ENCODE measurements at regions not wholly inside any gene's neighbourhood (a gene's known extent, or its start where the extent isn't known, plus 50 kb on each side); places are given as distances from the start of the nearest gene placed in this dataset.

GRCh38 chrX:34810916-34811315 lies 131.7 kb upstream of the FAM47B start:
- Histone ChIP-seq H3K4me2 (ENCODE audit: extremely low read depth, insufficient read depth, low read length) (no peak overlapping the region), H4K20me1 (ENCODE audit: control insufficient read depth, extremely low read depth, insufficient read depth, low read length) (no peaks in the 10 kb centered on the region), H3K79me2 (ENCODE audit: control insufficient read depth, insufficient read depth, low read length) (no peaks in the 10 kb centered on the region), H3K9ac (ENCODE audit: insufficient read depth, low read length) (no peak overlapping the region), H3K27ac (ENCODE audit: insufficient read depth, low read length) (no peak overlapping the region), H3K4me3 (replicated peaks in 1 of 4; ENCODE audit: control extremely low read depth in 1 of 4, insufficient read depth in 1 of 4, low read depth in 3 of 4, low read length in 4 of 4) (no peak overlapping the region), H3K4me1 (ENCODE audit: control insufficient read depth, extremely low read depth, insufficient read depth, low read length) (peaks cover 2% of the 10 kb centered on the region), H3K9me3 (ENCODE audit: control insufficient read depth, insufficient read depth, low read depth, low read length) (no peaks in the 10 kb centered on the region), H2AFZ (ENCODE audit: low read length) (no peak overlapping the region), H3K27me3 (ENCODE audit: control insufficient read depth, insufficient read depth, low read length) (no peaks in the 10 kb centered on the region), H3K36me3 (ENCODE audit: control insufficient read depth, insufficient read depth, low read length) (no peaks in the 10 kb centered on the region)
- no peak for DNase-seq (ENCODE audit: low read depth in 2 of 2)
- TF ChIP-seq, protein P1, sequence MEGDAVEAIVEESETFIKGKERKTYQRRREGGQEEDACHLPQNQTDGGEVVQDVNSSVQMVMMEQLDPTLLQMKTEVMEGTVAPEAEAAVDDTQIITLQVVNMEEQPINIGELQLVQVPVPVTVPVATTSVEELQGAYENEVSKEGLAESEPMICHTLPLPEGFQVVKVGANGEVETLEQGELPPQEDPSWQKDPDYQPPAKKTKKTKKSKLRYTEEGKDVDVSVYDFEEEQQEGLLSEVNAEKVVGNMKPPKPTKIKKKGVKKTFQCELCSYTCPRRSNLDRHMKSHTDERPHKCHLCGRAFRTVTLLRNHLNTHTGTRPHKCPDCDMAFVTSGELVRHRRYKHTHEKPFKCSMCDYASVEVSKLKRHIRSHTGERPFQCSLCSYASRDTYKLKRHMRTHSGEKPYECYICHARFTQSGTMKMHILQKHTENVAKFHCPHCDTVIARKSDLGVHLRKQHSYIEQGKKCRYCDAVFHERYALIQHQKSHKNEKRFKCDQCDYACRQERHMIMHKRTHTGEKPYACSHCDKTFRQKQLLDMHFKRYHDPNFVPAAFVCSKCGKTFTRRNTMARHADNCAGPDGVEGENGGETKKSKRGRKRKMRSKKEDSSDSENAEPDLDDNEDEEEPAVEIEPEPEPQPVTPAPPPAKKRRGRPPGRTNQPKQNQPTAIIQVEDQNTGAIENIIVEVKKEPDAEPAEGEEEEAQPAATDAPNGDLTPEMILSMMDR (conservative IDR thresholded peaks at IDR 0.05 in 1 of 2, IDR thresholded peaks at IDR 0.05 in 1 of 2; ENCODE audit: low read depth in 1 of 2, low read length in 2 of 2) = no peak
- no peak for TF ChIP-seq EZH2 (IDR thresholded peaks at IDR 0.05; ENCODE audit: low read length, missing control alignments)

DNA sequence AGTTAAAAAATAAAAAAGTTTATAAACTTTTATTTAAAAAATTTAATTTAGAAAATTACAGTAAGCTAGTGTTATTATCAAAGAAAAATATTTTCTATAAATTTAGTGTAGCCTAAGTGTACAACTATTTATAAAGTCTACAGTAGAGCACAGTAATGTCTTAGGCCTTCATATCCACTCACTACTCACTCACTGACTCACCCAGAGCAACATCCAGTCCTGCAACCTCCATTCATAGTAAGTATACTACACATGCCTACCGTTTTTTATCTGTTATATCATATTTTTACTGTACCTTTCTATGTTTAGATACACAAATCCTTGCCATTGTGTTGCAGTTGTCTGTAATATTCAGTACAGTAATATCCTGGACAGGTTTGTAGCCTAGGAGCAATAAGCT lies 129.0 kb upstream of the FAM47B start:
- Histone ChIP-seq H4K20me1 (ENCODE audit: control insufficient read depth, extremely low read depth, insufficient read depth, low read length) (no peaks in the 10 kb centered on the region), H3K9ac (ENCODE audit: insufficient read depth, low read length) (no peak overlapping the region), H3K9me3 (ENCODE audit: control insufficient read depth, insufficient read depth, low read depth, low read length) (no peaks in the 10 kb centered on the region), H3K4me2 (ENCODE audit: extremely low read depth, insufficient read depth, low read length) (no peak overlapping the region), H3K79me2 (ENCODE audit: control insufficient read depth, insufficient read depth, low read length) (no peaks in the 10 kb centered on the region), H3K4me3 (replicated peaks in 1 of 4; ENCODE audit: control extremely low read depth in 1 of 4, insufficient read depth in 1 of 4, low read depth in 3 of 4, low read length in 4 of 4) (no peak overlapping the region), H3K36me3 (ENCODE audit: control insufficient read depth, insufficient read depth, low read length) (no peaks in the 10 kb centered on the region), H3K27me3 (ENCODE audit: control insufficient read depth, insufficient read depth, low read length) (no peaks in the 10 kb centered on the region), H3K4me1 (ENCODE audit: control insufficient read depth, extremely low read depth, insufficient read depth, low read length) (peaks cover 2% of the 10 kb centered on the region), H3K27ac (ENCODE audit: insufficient read depth, low read length) (no peak overlapping the region), H2AFZ (ENCODE audit: low read length) (no peak overlapping the region)
- DNase-seq (ENCODE audit: low read depth in 2 of 2) = peak; percentile 6 to 62
- TF ChIP-seq, protein P1 (conservative IDR thresholded peaks at IDR 0.05 in 1 of 2, IDR thresholded peaks at IDR 0.05 in 1 of 2; ENCODE audit: low read depth in 1 of 2, low read length in 2 of 2) = no peak
- TF ChIP-seq EZH2 (IDR thresholded peaks at IDR 0.05; ENCODE audit: low read length, missing control alignments) = no peak

- TF ChIP-seq, protein P1 (conservative IDR thresholded peaks at IDR 0.05 in 1 of 2, IDR thresholded peaks at IDR 0.05 in 1 of 2; ENCODE audit: low read depth in 1 of 2, low read length in 2 of 2) = no peak
- no peak for TF ChIP-seq EZH2 (IDR thresholded peaks at IDR 0.05; ENCODE audit: low read length, missing control alignments)
- H3K27ac ChIP-seq (ENCODE audit: insufficient read depth, low read length) = no peak overlapping the region
- no peak overlapping the region for H3K9ac ChIP-seq (ENCODE audit: insufficient read depth, low read length)
Measured at GRCh38 chrX:34826964-34827363, 115.6 kb upstream of the FAM47B start.

More at GRCh38 chrX:34826964-34827363, 115.6 kb upstream of the FAM47B start:
- Histone ChIP-seq H3K9me3 (ENCODE audit: control insufficient read depth, insufficient read depth, low read depth, low read length) (no peaks in the 10 kb centered on the region), H3K79me2 (ENCODE audit: control insufficient read depth, insufficient read depth, low read length) (no peaks in the 10 kb centered on the region), H4K20me1 (ENCODE audit: control insufficient read depth, extremely low read depth, insufficient read depth, low read length) (no peaks in the 10 kb centered on the region), H3K36me3 (ENCODE audit: control insufficient read depth, insufficient read depth, low read length) (no peaks in the 10 kb centered on the region), H3K27me3 (ENCODE audit: control insufficient read depth, insufficient read depth, low read length) (no peaks in the 10 kb centered on the region), H2AFZ (ENCODE audit: low read length) (no peak overlapping the region), H3K4me2 (ENCODE audit: extremely low read depth, insufficient read depth, low read length) (no peak overlapping the region), H3K4me3 (replicated peaks in 1 of 4; ENCODE audit: control extremely low read depth in 1 of 4, insufficient read depth in 1 of 4, low read depth in 3 of 4, low read length in 4 of 4) (no peak overlapping the region), H3K4me1 (ENCODE audit: control insufficient read depth, extremely low read depth, insufficient read depth, low read length) (no peaks in the 10 kb centered on the region)
- DNase-seq (ENCODE audit: low read depth in 2 of 2) = no peak
